ENCODE measurements at regions not wholly inside any gene's neighbourhood (a gene's known extent, or its start where the extent isn't known, plus 50 kb on each side); places are given as distances from the start of the nearest gene placed in this dataset.

- no peak overlapping the region for H3K27ac ChIP-seq (ENCODE audit: control insufficient read depth, insufficient read depth)
- no peaks in the 10 kb centered on the region for H3K36me3 ChIP-seq (ENCODE audit: control insufficient read depth in 2 of 2, insufficient read depth in 2 of 2, low read length in 1 of 2)
- H3K4me1 ChIP-seq (ENCODE audit: control insufficient read depth, insufficient read depth, low read length): no peaks in the 10 kb centered on the region
- H4K20me1 ChIP-seq (ENCODE audit: control insufficient read depth, insufficient read depth): no peaks in the 10 kb centered on the region
- no peaks in the 10 kb centered on the region; a peak in 1 of 4 replicates for H3K27me3 ChIP-seq (replicated peaks in 1 of 2; ENCODE audit: control insufficient read depth in 2 of 2, insufficient read depth in 2 of 2, low read length in 1 of 2)
- no peak overlapping the region for H2AFZ ChIP-seq (ENCODE audit: control insufficient read depth, low read depth, low read length)
- DNase-seq (ENCODE audit: low read depth, low spot score) (no peak), ATAC-seq (peak; percentile 75), FAIRE-seq (no peak)
- no peaks in the 10 kb centered on the region for H3K9me3 ChIP-seq (replicated peaks; ENCODE audit: control insufficient read depth, insufficient read depth, low read length)
- ChIA-PET SMC1A (ENCODE audit: uncharacterized antibody, unreplicated experiment) (interaction anchor here (0.6 to 5.0 kb wide), 15 partner anchors 11 to 1269 kb away, joined by 3 to 37 read pairs (median 4); no protein-coding TSS in a partner anchor), RAD21 (ENCODE audit: unreplicated experiment) (interaction anchor here (1.4 to 5.0 kb wide), 4 partner anchors 406 to 1137 kb away, joined by 4 to 37 read pairs (median 13); no protein-coding TSS in a partner anchor), POLR2A (no interaction called here), CTCF (interaction anchor here (0.6 to 4.1 kb wide), 23 partner anchors 9 to 1330 kb away, joined by 3 to 74 read pairs (median 5); no protein-coding TSS in a partner anchor)
- no peak overlapping the region for H3K4me2 ChIP-seq (ENCODE audit: control insufficient read depth, insufficient read depth)
- in situ Hi-C loops (cut with MboI) (no loop called here), intact Hi-C loops (cut with micrococcal nuclease; ENCODE audit: unreplicated experiment) (loop anchor here (2.0 to 10.0 kb wide), 4 partner anchors 320 to 1096 kb away; no protein-coding TSS in a partner anchor)
- TF ChIP-seq SKIL (IDR thresholded peaks at IDR 0.05; ENCODE audit: low read depth, poor library complexity, severe bottlenecking) (no peak), CTCF (IDR thresholded peaks at IDR 0.05 in 2 of 3, conservative IDR thresholded peaks at IDR 0.05 in 1 of 3; ENCODE audit: control insufficient read depth in 2 of 3, extremely low read depth in 1 of 3, insufficient read depth in 1 of 3, low read depth in 3 of 3, low read length in 3 of 3) (peak; percentile 42 to 66 (median 52); a peak in 5 of 6 replicates), SMC3 (IDR thresholded peaks at IDR 0.05; ENCODE audit: borderline replicate concordance, low read length) (peak; percentile 43; the same call in 1 of the 2 replicates), RAD21 (IDR thresholded peaks at IDR 0.05; ENCODE audit: insufficient read depth, low read depth, low read length) (peak; percentile 66)
- no peak overlapping the region for H3K9ac ChIP-seq (ENCODE audit: control insufficient read depth, insufficient read depth, low read length)
- WGBS (ENCODE audit: insufficient coverage, insufficient replicate concordance, low lambda C conversion rate, missing lambda C conversion rate): 15% methylated on average over 3 of the region's 3 CpGs
- no TSS peak for BruUV-seq (replicated peaks)
- no peaks in the 10 kb centered on the region for H3K79me2 ChIP-seq (ENCODE audit: control insufficient read depth, insufficient read depth, low read length)
- no peak overlapping the region for H3K4me3 ChIP-seq
Observed at GRCh38 chr18:29874519-29875098, 1167.9 kb downstream of the DSC3 start.
